ENCODE measurements at regions not wholly inside any gene's neighbourhood (a gene's known extent, or its start where the extent isn't known, plus 50 kb on each side); places are given as distances from the start of the nearest gene placed in this dataset.

DNA sequence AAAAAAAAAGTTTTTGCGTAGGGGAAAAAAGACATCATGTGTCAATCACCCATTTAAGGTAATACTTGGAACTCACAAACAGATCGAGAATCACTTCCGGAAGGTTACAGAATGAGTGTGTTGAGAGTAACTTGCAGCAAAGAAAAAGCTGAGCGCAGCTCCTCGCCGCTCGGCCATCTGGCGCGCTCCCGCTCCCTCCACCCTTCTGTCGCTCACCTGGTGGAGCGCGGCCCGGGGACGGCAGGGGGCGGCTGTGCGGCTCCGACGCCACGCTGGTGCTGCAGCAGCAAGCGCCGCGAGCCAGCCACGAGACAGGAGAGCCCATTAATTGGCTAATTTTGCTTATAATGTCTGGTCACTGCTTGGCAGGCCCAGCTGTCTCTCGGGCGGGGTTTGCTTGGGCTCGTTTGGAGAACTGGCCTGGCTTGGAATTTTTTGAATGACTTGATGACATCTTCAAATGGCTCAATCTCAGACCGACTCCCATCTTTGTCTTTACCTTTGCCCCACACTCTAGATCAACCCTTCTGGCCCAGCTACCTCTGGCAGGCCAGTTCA, 601.8 kb downstream of the CCDC171 start:
- no peak overlapping the region for H3K4me3 ChIP-seq (ENCODE audit: low read depth, low read length)
- DNase-seq (ENCODE audit: low read depth): no peak
- TF ChIP-seq CTCF (IDR thresholded peaks at IDR 0.05; ENCODE audit: control insufficient read depth, extremely low read depth, insufficient read depth): peak; percentile 16; the same call in 1 of the 2 replicates

DNA sequence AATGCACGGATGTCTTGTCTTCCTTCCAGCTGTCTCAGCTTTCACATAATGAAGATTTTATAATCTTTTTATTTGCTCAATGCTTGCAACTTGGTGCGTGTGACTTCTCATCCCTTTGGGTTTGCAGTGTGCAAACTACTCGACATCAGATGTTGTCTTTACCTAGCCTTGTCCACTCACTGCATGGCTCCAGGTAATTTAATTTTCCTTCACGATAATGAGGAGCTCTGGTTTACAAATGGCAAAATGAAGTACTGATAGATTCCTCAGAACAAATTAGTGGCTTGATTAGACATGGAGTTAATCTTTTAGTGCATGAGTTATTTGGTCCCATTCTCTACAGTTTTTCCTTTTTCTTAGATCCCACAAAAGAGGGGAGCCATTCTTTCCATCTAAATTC, 603.0 kb downstream of the CCDC171 start:
- no peak for TF ChIP-seq CTCF (IDR thresholded peaks at IDR 0.05; ENCODE audit: control insufficient read depth, extremely low read depth, insufficient read depth)
- H3K4me3 ChIP-seq (ENCODE audit: low read depth, low read length): no peak overlapping the region
- DNase-seq (ENCODE audit: low read depth): no peak

- DNase-seq (ENCODE audit: low read depth): no peak
- no peak for TF ChIP-seq CTCF (IDR thresholded peaks at IDR 0.05; ENCODE audit: control insufficient read depth, extremely low read depth, insufficient read depth)
- H3K4me3 ChIP-seq (ENCODE audit: low read depth, low read length): no peak overlapping the region
Observed at GRCh38 chr9:16157216-16157615, 604.4 kb downstream of the CCDC171 start.

DNA sequence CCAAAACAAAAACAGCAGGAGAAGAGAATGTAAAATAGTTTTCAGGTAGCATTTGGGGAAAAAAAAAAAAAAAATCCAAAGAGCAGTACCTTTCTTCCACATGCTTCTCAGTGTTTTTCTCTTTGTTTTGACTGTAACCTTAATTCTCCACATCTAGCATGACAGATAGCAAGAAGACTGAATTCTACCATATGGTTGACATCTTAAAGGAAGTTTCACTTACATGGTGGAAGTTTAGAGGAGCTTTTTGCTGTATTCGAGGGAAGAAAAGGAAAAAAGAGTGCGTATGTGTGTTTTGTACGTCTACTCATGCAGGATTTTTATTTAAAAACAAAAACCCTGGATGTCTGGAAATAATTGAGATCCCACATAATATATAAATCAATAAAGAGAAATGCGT, 604.8 kb downstream of the CCDC171 start:
- no peak for TF ChIP-seq CTCF (IDR thresholded peaks at IDR 0.05; ENCODE audit: control insufficient read depth, extremely low read depth, insufficient read depth)
- DNase-seq (ENCODE audit: low read depth): no peak
- no peak overlapping the region for H3K4me3 ChIP-seq (ENCODE audit: low read depth, low read length)

DNA sequence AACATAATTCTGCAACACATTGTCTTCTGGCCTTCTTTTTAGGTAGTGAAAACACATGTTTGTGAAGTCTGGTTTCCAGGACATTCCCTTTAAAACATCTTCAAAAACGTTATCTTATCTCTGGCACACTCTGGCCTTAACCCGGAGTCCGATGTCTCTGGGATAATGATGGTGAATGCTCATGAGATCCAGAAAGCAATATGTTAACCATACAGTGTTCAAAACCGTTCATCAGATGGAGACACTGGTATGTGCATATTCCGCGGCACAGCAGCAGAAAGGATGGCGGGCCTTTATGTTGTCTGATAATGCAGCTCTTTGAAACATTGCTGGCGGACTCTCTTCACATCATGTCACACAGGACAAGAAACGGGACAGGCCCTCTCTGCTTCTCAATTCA, 605.2 kb downstream of the CCDC171 start:
- no peak for TF ChIP-seq CTCF (IDR thresholded peaks at IDR 0.05; ENCODE audit: control insufficient read depth, extremely low read depth, insufficient read depth)
- no peak overlapping the region for H3K4me3 ChIP-seq (ENCODE audit: low read depth, low read length)
- DNase-seq (ENCODE audit: low read depth): no peak

GRCh38 chr9:16161483-16161882, 608.6 kb downstream of the CCDC171 start:
- TF ChIP-seq CTCF (IDR thresholded peaks at IDR 0.05; ENCODE audit: control insufficient read depth, extremely low read depth, insufficient read depth): no peak
- no peak for DNase-seq (ENCODE audit: low read depth)
- H3K4me3 ChIP-seq (ENCODE audit: low read depth, low read length): no peak overlapping the region

DNA sequence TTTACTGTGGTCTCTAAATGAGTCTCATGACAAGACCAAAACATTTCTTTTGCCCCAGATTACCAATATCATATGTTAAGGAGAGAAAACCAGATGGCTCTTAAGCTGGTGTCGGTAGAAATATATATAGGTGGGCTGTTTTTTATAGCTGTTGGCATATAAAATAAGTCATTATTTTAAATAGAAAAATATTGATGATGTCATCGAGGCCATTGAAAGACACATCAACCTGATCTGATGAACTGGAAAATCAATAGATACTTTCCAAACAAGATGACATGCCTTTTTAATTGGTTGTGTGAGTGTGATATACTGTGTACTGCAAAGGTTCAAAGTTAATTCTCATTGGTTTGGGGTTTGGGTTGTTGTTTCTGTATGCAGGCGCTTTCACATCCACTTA, 617.3 kb downstream of the CCDC171 start:
- TF ChIP-seq CTCF (IDR thresholded peaks at IDR 0.05; ENCODE audit: control insufficient read depth, extremely low read depth, insufficient read depth): no peak
- DNase-seq (ENCODE audit: low read depth): no peak
- H3K4me3 ChIP-seq (ENCODE audit: low read depth, low read length): no peak overlapping the region
